HL-60 (cell line): ENCODE measurements at regions not wholly inside any gene's neighbourhood (a gene's known extent, or its start where the extent isn't known, plus 50 kb on each side); places are given as distances from the start of the nearest gene placed in this dataset.

Experiments used
- GABPA ChIP-seq: IDR thresholded peaks from 2 replicates; pipeline ENCODE4 v1.6.1; 2012; ENCODE audit warnings: low read depth
- POLR2AphosphoS5 ChIP-seq: IDR thresholded peaks from 2 replicates; pipeline ENCODE4 v1.6.1; 2012; ENCODE audit warnings: low read depth
- TF ChIP-seq, protein P1 (sequence below): IDR thresholded peaks from one replicate; pipeline ENCODE4 v1.5.1; 2011; ENCODE audit warnings: low read length, control low read depth, inconsistent platforms; ENCODE audit not compliant: insufficient read depth

DNA sequence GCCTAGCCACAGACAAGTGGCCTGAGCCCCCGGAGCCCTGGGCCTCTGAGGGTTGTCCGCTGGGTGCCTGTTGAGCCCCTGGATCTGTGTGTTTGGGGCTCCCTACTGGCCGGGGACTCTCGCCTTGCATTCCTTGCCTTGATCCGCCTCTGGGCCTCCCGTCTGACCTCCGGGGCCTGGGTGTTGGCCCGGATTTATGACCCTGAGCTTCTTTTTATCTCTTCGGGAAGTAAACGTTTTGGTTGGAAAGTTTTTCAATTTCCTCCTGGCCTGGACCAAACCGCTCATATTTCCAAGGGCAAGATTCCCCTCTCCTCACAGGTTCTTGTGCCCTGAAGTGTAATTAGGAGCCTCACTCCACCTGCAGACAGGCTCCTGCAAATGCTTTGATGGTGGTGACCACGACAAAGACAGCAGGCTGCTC, 69.3 kb upstream of the EGFLAM start:
- TF ChIP-seq, protein P1, sequence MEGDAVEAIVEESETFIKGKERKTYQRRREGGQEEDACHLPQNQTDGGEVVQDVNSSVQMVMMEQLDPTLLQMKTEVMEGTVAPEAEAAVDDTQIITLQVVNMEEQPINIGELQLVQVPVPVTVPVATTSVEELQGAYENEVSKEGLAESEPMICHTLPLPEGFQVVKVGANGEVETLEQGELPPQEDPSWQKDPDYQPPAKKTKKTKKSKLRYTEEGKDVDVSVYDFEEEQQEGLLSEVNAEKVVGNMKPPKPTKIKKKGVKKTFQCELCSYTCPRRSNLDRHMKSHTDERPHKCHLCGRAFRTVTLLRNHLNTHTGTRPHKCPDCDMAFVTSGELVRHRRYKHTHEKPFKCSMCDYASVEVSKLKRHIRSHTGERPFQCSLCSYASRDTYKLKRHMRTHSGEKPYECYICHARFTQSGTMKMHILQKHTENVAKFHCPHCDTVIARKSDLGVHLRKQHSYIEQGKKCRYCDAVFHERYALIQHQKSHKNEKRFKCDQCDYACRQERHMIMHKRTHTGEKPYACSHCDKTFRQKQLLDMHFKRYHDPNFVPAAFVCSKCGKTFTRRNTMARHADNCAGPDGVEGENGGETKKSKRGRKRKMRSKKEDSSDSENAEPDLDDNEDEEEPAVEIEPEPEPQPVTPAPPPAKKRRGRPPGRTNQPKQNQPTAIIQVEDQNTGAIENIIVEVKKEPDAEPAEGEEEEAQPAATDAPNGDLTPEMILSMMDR: no peak
- no peak for TF ChIP-seq GABPA
- TF ChIP-seq POLR2AphosphoS5: no peak
